ENCODE measurements at regions not wholly inside any gene's neighbourhood (a gene's known extent, or its start where the extent isn't known, plus 50 kb on each side); places are given as distances from the start of the nearest gene placed in this dataset.

- H3K27ac Mint-ChIP-seq = no peak overlapping the region
Observed at GRCh38 chrX:122004127-122004526, 956.7 kb downstream of the GLUD2 start.

GRCh38 chrX:122026665-122027064, 979.3 kb downstream of the GLUD2 start:
- Mint-ChIP-seq H3K4me1 (no peaks in the 10 kb centered on the region), H3K27ac (no peak overlapping the region), H3K27me3 (ENCODE audit: low read depth) (no peaks in the 10 kb centered on the region), H3K36me3 (no peaks in the 10 kb centered on the region), H3K4me3 (no peak overlapping the region), H3K9me3 (peaks cover 42% of the 10 kb centered on the region)
- no peak for TF ChIP-seq CTCF (IDR thresholded peaks at IDR 0.05; ENCODE audit: unreplicated experiment)
- DNase-seq (ENCODE audit: low spot score in 2 of 2, unreplicated experiment in 2 of 2) = no peak

More at GRCh38 chrX:122004127-122004526, 956.7 kb downstream of the GLUD2 start:
- DNase-seq (ENCODE audit: low spot score in 2 of 2, unreplicated experiment in 2 of 2) = no peak
- H3K36me3 Mint-ChIP-seq = no peaks in the 10 kb centered on the region
- TF ChIP-seq CTCF (IDR thresholded peaks at IDR 0.05; ENCODE audit: unreplicated experiment) = no peak
- H3K27me3 Mint-ChIP-seq (ENCODE audit: low read depth) = no peaks in the 10 kb centered on the region
- H3K9me3 Mint-ChIP-seq = peaks cover 30% of the 10 kb centered on the region
- no peaks in the 10 kb centered on the region for H3K4me1 Mint-ChIP-seq
- H3K4me3 Mint-ChIP-seq = no peak overlapping the region

- Mint-ChIP-seq H3K36me3 (no peaks in the 10 kb centered on the region), H3K4me3 (no peak overlapping the region), H3K4me1 (no peaks in the 10 kb centered on the region), H3K9me3 (peaks cover 51% of the 10 kb centered on the region), H3K27ac (no peak overlapping the region), H3K27me3 (ENCODE audit: low read depth) (no peaks in the 10 kb centered on the region)
- DNase-seq (ENCODE audit: low spot score in 2 of 2, unreplicated experiment in 2 of 2) = no peak
- TF ChIP-seq CTCF (IDR thresholded peaks at IDR 0.05; ENCODE audit: unreplicated experiment) = no peak
Observed at GRCh38 chrX:122046226-122046625, 998.8 kb downstream of the GLUD2 start.

- Mint-ChIP-seq H3K36me3 (no peaks in the 10 kb centered on the region), H3K27me3 (ENCODE audit: low read depth) (no peaks in the 10 kb centered on the region), H3K4me3 (no peak overlapping the region), H3K9me3 (peaks cover 47% of the 10 kb centered on the region), H3K27ac (no peak overlapping the region), H3K4me1 (no peaks in the 10 kb centered on the region)
- no peak for DNase-seq (ENCODE audit: low spot score in 2 of 2, unreplicated experiment in 2 of 2)
- no peak for TF ChIP-seq CTCF (IDR thresholded peaks at IDR 0.05; ENCODE audit: unreplicated experiment)
Observed at GRCh38 chrX:122046815-122047214, 999.4 kb downstream of the GLUD2 start.

GRCh38 chrX:122047261-122047660, 999.9 kb downstream of the GLUD2 start:
- Mint-ChIP-seq H3K27me3 (ENCODE audit: low read depth) (no peaks in the 10 kb centered on the region), H3K27ac (no peak overlapping the region), H3K9me3 (peaks cover 45% of the 10 kb centered on the region), H3K4me3 (no peak overlapping the region), H3K36me3 (no peaks in the 10 kb centered on the region), H3K4me1 (no peaks in the 10 kb centered on the region)
- no peak for TF ChIP-seq CTCF (IDR thresholded peaks at IDR 0.05; ENCODE audit: unreplicated experiment)
- DNase-seq (ENCODE audit: low spot score in 2 of 2, unreplicated experiment in 2 of 2) = no peak

- no peak for TF ChIP-seq CTCF (IDR thresholded peaks at IDR 0.05; ENCODE audit: unreplicated experiment)
- Mint-ChIP-seq H3K9me3 (peaks cover 47% of the 10 kb centered on the region), H3K27me3 (ENCODE audit: low read depth) (no peaks in the 10 kb centered on the region)
Observed at GRCh38 chrX:122055460-122055859, 1008.0 kb downstream of the GLUD2 start.

More at GRCh38 chrX:122055460-122055859, 1008.0 kb downstream of the GLUD2 start:
- DNase-seq (ENCODE audit: low spot score in 2 of 2, unreplicated experiment in 2 of 2) = no peak
- H3K4me3 Mint-ChIP-seq = no peak overlapping the region
- H3K36me3 Mint-ChIP-seq = no peaks in the 10 kb centered on the region
- H3K27ac Mint-ChIP-seq = no peak overlapping the region
- H3K4me1 Mint-ChIP-seq = no peaks in the 10 kb centered on the region

Data from mesothelial cell of epicardium (in vitro differentiated cells).